ENCODE measurements at regions not wholly inside any gene's neighbourhood (a gene's known extent, or its start where the extent isn't known, plus 50 kb on each side); places are given as distances from the start of the nearest gene placed in this dataset.

- TF ChIP-seq CTCF (IDR thresholded peaks at IDR 0.05): no peak
- no peak for TF ChIP-seq POLR2A (IDR thresholded peaks at IDR 0.05)
Observed at GRCh38 chr1:220380885-220381284, 108.6 kb upstream of the RAB3GAP2 start.

Data from thyroid gland (tissue), 4 donors.